ENCODE measurements at regions not wholly inside any gene's neighbourhood (a gene's known extent, or its start where the extent isn't known, plus 50 kb on each side); places are given as distances from the start of the nearest gene placed in this dataset. TPM values are rescaled to one million over a fixed set of nuclear protein-coding genes. Genes with fewer than 3 reads are reported as not detected.

DNA sequence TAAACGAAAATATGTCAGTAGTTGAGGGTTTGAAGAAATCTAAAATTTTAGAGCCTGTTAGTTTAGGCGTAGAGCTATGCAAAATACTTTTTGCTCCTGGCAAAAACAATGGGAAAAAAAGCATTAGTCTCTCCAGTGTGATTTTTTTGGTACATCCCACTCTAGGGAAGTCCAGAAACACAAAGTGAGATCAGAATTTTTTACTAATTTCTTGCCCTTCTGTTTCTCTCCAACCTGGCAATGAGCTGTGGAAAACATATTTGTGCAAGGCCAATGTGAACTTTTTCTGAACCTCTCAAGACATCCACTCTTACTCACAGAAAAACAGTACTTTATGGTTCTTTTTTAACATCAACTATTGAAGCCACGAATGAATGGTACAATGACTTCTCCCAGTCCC is 56.9 kb upstream of the DCN start:
- H3K27ac ChIP-seq (ENCODE audit: low read depth in 1 of 2, low read length in 2 of 2) = no peak overlapping the region
- H3K4me1 ChIP-seq (ENCODE audit: control insufficient read depth in 4 of 4, insufficient read depth in 4 of 4, low read length in 3 of 4) = no peaks in the 10 kb centered on the region
- H3K36me3 ChIP-seq (ENCODE audit: control insufficient read depth in 4 of 4, insufficient read depth in 3 of 4, low read depth in 1 of 4, low read length in 3 of 4) = no peaks in the 10 kb centered on the region
- 55% methylated on average over 3 of the region's 3 CpGs for WGBS
- no peak overlapping the region for H3K9ac ChIP-seq (ENCODE audit: low read depth in 1 of 2, low read length in 2 of 2)
- TF ChIP-seq JUND (IDR thresholded peaks at IDR 0.05) (no peak), HNF4G (IDR thresholded peaks at IDR 0.05) (no peak), FOXA2 (IDR thresholded peaks at IDR 0.05) (no peak), SP1 (IDR thresholded peaks at IDR 0.05) (no peak), NR2F2 (IDR thresholded peaks at IDR 0.05) (no peak), HNF4A (conservative IDR thresholded peaks at IDR 0.05) (no peak)
- TF ChIP-seq, protein P1, sequence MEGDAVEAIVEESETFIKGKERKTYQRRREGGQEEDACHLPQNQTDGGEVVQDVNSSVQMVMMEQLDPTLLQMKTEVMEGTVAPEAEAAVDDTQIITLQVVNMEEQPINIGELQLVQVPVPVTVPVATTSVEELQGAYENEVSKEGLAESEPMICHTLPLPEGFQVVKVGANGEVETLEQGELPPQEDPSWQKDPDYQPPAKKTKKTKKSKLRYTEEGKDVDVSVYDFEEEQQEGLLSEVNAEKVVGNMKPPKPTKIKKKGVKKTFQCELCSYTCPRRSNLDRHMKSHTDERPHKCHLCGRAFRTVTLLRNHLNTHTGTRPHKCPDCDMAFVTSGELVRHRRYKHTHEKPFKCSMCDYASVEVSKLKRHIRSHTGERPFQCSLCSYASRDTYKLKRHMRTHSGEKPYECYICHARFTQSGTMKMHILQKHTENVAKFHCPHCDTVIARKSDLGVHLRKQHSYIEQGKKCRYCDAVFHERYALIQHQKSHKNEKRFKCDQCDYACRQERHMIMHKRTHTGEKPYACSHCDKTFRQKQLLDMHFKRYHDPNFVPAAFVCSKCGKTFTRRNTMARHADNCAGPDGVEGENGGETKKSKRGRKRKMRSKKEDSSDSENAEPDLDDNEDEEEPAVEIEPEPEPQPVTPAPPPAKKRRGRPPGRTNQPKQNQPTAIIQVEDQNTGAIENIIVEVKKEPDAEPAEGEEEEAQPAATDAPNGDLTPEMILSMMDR (IDR thresholded peaks at IDR 0.05; ENCODE audit: low read depth, low read length, missing input control) = no peak
- H3K4me3 ChIP-seq (ENCODE audit: low read depth in 1 of 3, low read length in 3 of 3) = no peak overlapping the region
- no peaks in the 10 kb centered on the region for H3K9me3 ChIP-seq (ENCODE audit: control insufficient read depth in 4 of 4, low read length in 3 of 4)
- DNase-seq (ENCODE audit: low spot score) = no peak
- no peaks in the 10 kb centered on the region for H3K27me3 ChIP-seq (ENCODE audit: control insufficient read depth in 4 of 4, insufficient read depth in 4 of 4, low read length in 3 of 4)

Small RNAs in the stretch of these regions (small RNA-seq; reads per million reads assigned to genes)
- gene AC090049.2 (not detected), gene RF02110 (not detected)

All from liver (tissue), 9 donors.